Neural cell (in vitro differentiated cells): ENCODE measurements at regions not wholly inside any gene's neighbourhood (a gene's known extent, or its start where the extent isn't known, plus 50 kb on each side); places are given as distances from the start of the nearest gene placed in this dataset.

ENCODE experiments used
- H2AFZ ChIP-seq: fragments of 200-600, 300-800 bp; sonication (generic), shearing (Covaris generic); 2 replicates; pipeline ENCODE4 v1.6.0; 2014; ENCODE audit warnings: low read depth, mild to moderate bottlenecking, antibody characterized with exemption, low read length, moderate library complexity
- H3F3A ChIP-seq: fragments of 200-600 bp; shearing (Covaris generic); 2 replicates; pipeline ENCODE4 v1.6.1; 2016; ENCODE audit warnings: mild to moderate bottlenecking, moderate library complexity, mixed read lengths, antibody characterized with exemption, low read length; ENCODE audit not compliant: insufficient read depth, poor library complexity, severe bottlenecking
- H3K27ac ChIP-seq: fragments of 200-600, 300-800 bp; sonication (generic), shearing (Covaris generic); 2 replicates; pipeline ENCODE4 v1.5.1; 2014; ENCODE audit warnings: mild to moderate bottlenecking, low read length, moderate library complexity
- H3K27me3 ChIP-seq: fragments of 300-800, 200-600 bp; sonication (generic), shearing (Covaris generic); 2 replicates; pipeline ENCODE4 v1.6.0; 2014; ENCODE audit warnings: mild to moderate bottlenecking, low read depth, low read length, moderate library complexity; ENCODE audit not compliant: insufficient read depth
- H3K36me3 ChIP-seq: fragments of 300-800, 200-600 bp; sonication (generic), shearing (Covaris generic); 2 replicates; pipeline ENCODE4 v1.5.1; 2014; ENCODE audit warnings: mild to moderate bottlenecking, antibody characterized with exemption, low read length, moderate library complexity; ENCODE audit not compliant: insufficient read depth
- H3K4me2 ChIP-seq: fragments of 300-800, 200-600 bp; sonication (generic), shearing (Covaris generic); 2 replicates; pipeline ENCODE4 v1.6.0; 2014; ENCODE audit warnings: mild to moderate bottlenecking, low read length
- H3K4me3 ChIP-seq: fragments of 300-800, 200-600 bp; sonication (generic), shearing (Covaris generic); 2 replicates; pipeline ENCODE4 v1.5.1; 2014; ENCODE audit warnings: mild to moderate bottlenecking, low read length, moderate library complexity
- H3K79me2 ChIP-seq: fragments of 200-600 bp; shearing (Covaris generic); replicated peaks from 2 replicates; pipeline ENCODE4 v1.6.0; 2014; ENCODE audit warnings: mild to moderate bottlenecking, low read length, moderate library complexity; ENCODE audit not compliant: insufficient read depth
- H3K9ac ChIP-seq: fragments of 300-800, 200-600 bp; sonication (generic), shearing (Covaris generic); 2 replicates; pipeline ENCODE4 v1.6.1; 2016; ENCODE audit warnings: mild to moderate bottlenecking, low read length, mixed read lengths
- H3K9me2 ChIP-seq: fragments of 200-600 bp; shearing (Covaris generic); 2 replicates; pipeline ENCODE4 v1.6.1; 2016; ENCODE audit warnings: mild to moderate bottlenecking, low read length, mixed read lengths; ENCODE audit not compliant: insufficient read depth
- H3K9me3 ChIP-seq: fragments of 200-600, 300-800 bp; sonication (generic), shearing (Covaris generic); 2 replicates; pipeline ENCODE4 v1.6.1; 2016; ENCODE audit warnings: mild to moderate bottlenecking, mixed run types, low read length, moderate library complexity, mixed read lengths
- H4K20me1 ChIP-seq: fragments of 200-600 bp; shearing (Covaris generic); 2 replicates; pipeline ENCODE4 v1.6.1; 2016; ENCODE audit warnings: mild to moderate bottlenecking, mixed run types; ENCODE audit not compliant: insufficient read depth
- EP300 ChIP-seq: fragments of 450-650 bp; conservative IDR thresholded peaks from 2 replicates; pipeline ENCODE4 v1.6.1; 2014; ENCODE audit warnings: antibody characterized with exemption, mild to moderate bottlenecking, moderate library complexity; ENCODE audit not compliant: poor library complexity, severe bottlenecking
- EZH2 ChIP-seq: fragments of 200-600, 300-800 bp; shearing (Covaris generic), sonication (generic); IDR thresholded peaks from 2 replicates; pipeline ENCODE4 v1.6.1; 2014; ENCODE audit warnings: antibody characterized with exemption, low read length, borderline replicate concordance, mild to moderate bottlenecking; ENCODE audit not compliant: insufficient read depth, poor library complexity, severe bottlenecking
- MXI1 ChIP-seq: fragments of 450-650 bp; conservative IDR thresholded peaks from 2 replicates; pipeline ENCODE4 v1.6.1; 2014; ENCODE audit warnings: antibody characterized with exemption, mild to moderate bottlenecking; ENCODE audit not compliant: poor library complexity, severe bottlenecking
- POLR2AphosphoS5 ChIP-seq: IDR thresholded peaks from 2 replicates; pipeline ENCODE4 v1.6.1; 2012
- RAD21 ChIP-seq: fragments of 450-650 bp; conservative IDR thresholded peaks from 2 replicates; pipeline ENCODE4 v1.6.1; 2014; ENCODE audit warnings: antibody characterized with exemption, mild to moderate bottlenecking, moderate library complexity
- REST ChIP-seq: IDR thresholded peaks from 2 replicates; pipeline ENCODE4 v1.6.1; 2012; ENCODE audit warnings: borderline replicate concordance
- SMC3 ChIP-seq: fragments of 450-650 bp; conservative IDR thresholded peaks from 2 replicates; pipeline ENCODE4 v1.6.1; 2014; ENCODE audit warnings: antibody characterized with exemption, mild to moderate bottlenecking, moderate library complexity; ENCODE audit not compliant: poor library complexity
- TAF1 ChIP-seq: IDR thresholded peaks from 2 replicates; pipeline ENCODE4 v1.6.1; 2012; ENCODE audit warnings: low read depth
- TF ChIP-seq, protein P1 (sequence below): fragments of 450-650 bp; IDR thresholded peaks from 2 replicates; pipeline ENCODE4 v1.5.1; 2014; ENCODE audit warnings: antibody characterized with exemption, mild to moderate bottlenecking, moderate library complexity; ENCODE audit not compliant: poor library complexity, severe bottlenecking

GRCh38 chr11:122207921-122208764 lies 92.1 kb upstream of the BLID start:
- Histone ChIP-seq H4K20me1 (no peaks in the 10 kb centered on the region), H3K27ac (no peak overlapping the region), H3K9me3 (no peaks in the 10 kb centered on the region), H3K36me3 (no peaks in the 10 kb centered on the region), H3K4me3 (no peak overlapping the region), H3K4me2 (no peak overlapping the region), H3K27me3 (no peaks in the 10 kb centered on the region), H3K9ac (no peak overlapping the region), H3F3A (no peaks in the 10 kb centered on the region), H3K79me2 (no peaks in the 10 kb centered on the region), H2AFZ (no peak overlapping the region), H3K9me2 (no peaks in the 10 kb centered on the region)
- TF ChIP-seq EZH2, result no peak
- no peak for TF ChIP-seq TAF1
- TF ChIP-seq, protein P1, sequence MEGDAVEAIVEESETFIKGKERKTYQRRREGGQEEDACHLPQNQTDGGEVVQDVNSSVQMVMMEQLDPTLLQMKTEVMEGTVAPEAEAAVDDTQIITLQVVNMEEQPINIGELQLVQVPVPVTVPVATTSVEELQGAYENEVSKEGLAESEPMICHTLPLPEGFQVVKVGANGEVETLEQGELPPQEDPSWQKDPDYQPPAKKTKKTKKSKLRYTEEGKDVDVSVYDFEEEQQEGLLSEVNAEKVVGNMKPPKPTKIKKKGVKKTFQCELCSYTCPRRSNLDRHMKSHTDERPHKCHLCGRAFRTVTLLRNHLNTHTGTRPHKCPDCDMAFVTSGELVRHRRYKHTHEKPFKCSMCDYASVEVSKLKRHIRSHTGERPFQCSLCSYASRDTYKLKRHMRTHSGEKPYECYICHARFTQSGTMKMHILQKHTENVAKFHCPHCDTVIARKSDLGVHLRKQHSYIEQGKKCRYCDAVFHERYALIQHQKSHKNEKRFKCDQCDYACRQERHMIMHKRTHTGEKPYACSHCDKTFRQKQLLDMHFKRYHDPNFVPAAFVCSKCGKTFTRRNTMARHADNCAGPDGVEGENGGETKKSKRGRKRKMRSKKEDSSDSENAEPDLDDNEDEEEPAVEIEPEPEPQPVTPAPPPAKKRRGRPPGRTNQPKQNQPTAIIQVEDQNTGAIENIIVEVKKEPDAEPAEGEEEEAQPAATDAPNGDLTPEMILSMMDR, result no peak
- TF ChIP-seq RAD21, result no peak
- TF ChIP-seq REST, result no peak
- TF ChIP-seq MXI1, result no peak
- no peak for TF ChIP-seq EP300
- TF ChIP-seq SMC3, result no peak
- TF ChIP-seq POLR2AphosphoS5, result no peak

- no peak for TF ChIP-seq POLR2AphosphoS5
- TF ChIP-seq MXI1, result no peak
- Histone ChIP-seq H2AFZ (no peak overlapping the region), H3K4me3 (no peak overlapping the region), H3K79me2 (no peaks in the 10 kb centered on the region), H3K27ac (no peak overlapping the region), H3F3A (no peaks in the 10 kb centered on the region), H3K9me2 (no peaks in the 10 kb centered on the region), H3K9ac (no peak overlapping the region), H3K27me3 (no peaks in the 10 kb centered on the region), H3K4me2 (no peak overlapping the region), H3K9me3 (no peaks in the 10 kb centered on the region), H4K20me1 (no peaks in the 10 kb centered on the region), H3K36me3 (no peaks in the 10 kb centered on the region)
Measured at GRCh38 chr11:122207505-122207904, 91.5 kb upstream of the BLID start.
